ENCODE measurements at regions not wholly inside any gene's neighbourhood (a gene's known extent, or its start where the extent isn't known, plus 50 kb on each side); places are given as distances from the start of the nearest gene placed in this dataset.

GRCh38 chr4:100591161-100591876 is 73.5 kb upstream of the EMCN start:
- TF ChIP-seq POLR2A (IDR thresholded peaks at IDR 0.05) (no peak), CTCF (IDR thresholded peaks at IDR 0.05) (no peak)

All from thyroid gland (tissue), 4 donors.